LNCaP clone FGC (cell line): ENCODE measurements at regions not wholly inside any gene's neighbourhood (a gene's known extent, or its start where the extent isn't known, plus 50 kb on each side); places are given as distances from the start of the nearest gene placed in this dataset.

Experiments
- DNase-seq: peaks from one replicate; pipeline ENCODE4 v3.0.0-alpha.2; 2011; ENCODE audit warnings: low read depth
- H3K4me3 ChIP-seq: 2 replicates; pipeline ENCODE4 v1.5.1; 2011; ENCODE audit warnings: mild to moderate bottlenecking, low read depth, low read length, control low read depth
- TF ChIP-seq, protein P1 (sequence below): IDR thresholded peaks from 2 replicates; pipeline ENCODE4 v1.5.1; 2012; ENCODE audit warnings: mild to moderate bottlenecking; ENCODE audit not compliant: control insufficient read depth, insufficient read depth; ENCODE audit errors: extremely low read depth

DNA sequence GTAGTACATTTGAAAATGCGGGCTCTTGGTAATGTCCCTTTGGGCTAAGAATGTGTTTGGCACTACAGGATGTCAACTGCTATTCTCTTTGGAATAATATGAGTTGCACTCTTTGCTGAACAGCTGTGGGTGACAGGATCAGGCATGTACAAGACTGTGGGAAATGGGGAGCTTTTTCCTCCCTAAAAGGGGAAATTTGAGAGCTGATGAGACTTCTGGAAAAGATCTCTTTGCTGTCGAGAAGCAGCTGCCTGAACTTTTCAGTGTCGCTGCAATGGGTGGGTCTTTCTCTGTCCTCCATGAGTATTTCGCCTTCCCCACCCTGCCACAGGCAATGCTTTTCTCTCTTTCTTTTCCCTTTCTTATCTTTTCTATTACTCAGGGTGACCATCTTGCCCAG is 762.2 kb upstream of the GCFC2 start:
- H3K4me3 ChIP-seq = no peak overlapping the region
- TF ChIP-seq, protein P1, sequence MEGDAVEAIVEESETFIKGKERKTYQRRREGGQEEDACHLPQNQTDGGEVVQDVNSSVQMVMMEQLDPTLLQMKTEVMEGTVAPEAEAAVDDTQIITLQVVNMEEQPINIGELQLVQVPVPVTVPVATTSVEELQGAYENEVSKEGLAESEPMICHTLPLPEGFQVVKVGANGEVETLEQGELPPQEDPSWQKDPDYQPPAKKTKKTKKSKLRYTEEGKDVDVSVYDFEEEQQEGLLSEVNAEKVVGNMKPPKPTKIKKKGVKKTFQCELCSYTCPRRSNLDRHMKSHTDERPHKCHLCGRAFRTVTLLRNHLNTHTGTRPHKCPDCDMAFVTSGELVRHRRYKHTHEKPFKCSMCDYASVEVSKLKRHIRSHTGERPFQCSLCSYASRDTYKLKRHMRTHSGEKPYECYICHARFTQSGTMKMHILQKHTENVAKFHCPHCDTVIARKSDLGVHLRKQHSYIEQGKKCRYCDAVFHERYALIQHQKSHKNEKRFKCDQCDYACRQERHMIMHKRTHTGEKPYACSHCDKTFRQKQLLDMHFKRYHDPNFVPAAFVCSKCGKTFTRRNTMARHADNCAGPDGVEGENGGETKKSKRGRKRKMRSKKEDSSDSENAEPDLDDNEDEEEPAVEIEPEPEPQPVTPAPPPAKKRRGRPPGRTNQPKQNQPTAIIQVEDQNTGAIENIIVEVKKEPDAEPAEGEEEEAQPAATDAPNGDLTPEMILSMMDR = no peak
- DNase-seq = no peak

DNA sequence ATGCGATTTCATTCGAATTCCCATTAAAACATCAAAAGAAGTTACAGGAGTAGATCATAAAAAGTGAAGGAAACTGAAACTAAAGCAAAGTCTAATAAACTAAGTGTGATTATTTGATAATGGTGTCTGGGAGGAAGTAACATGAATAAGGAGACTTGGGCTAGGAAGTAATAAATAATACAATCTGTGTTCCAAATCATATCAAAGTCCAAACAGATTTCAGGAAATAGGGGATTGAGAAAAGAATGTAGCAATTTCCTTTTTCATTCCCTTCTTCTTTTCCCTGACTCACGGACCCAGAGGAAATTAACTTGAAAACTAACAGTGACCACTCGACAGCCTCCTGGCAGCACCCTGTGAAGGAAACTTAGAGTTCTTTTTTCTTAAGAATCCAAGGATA is 758.4 kb upstream of the GCFC2 start:
- TF ChIP-seq, protein P1 = no peak
- DNase-seq = no peak
- H3K4me3 ChIP-seq = no peak overlapping the region

DNA sequence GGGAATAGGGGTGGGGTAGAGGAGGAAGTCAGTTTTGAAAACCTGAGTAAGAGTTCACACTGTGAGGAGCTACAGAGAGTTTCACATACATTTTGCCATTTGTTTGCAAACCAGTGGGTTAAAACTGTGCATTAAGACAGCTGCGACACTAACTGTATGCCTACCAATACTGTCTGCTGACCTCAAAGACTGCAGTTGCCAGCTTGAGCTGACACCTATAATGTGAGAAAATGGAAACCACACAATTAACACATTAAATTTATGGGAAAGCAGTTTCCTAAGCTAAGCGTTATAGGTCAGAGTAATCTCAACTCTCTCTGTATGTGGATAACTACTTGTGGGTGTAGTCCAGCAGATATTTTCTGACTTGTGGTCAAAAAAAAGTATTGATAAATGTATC is 756.6 kb upstream of the GCFC2 start:
- H3K4me3 ChIP-seq = no peak overlapping the region
- DNase-seq = no peak
- TF ChIP-seq, protein P1 = no peak

DNA sequence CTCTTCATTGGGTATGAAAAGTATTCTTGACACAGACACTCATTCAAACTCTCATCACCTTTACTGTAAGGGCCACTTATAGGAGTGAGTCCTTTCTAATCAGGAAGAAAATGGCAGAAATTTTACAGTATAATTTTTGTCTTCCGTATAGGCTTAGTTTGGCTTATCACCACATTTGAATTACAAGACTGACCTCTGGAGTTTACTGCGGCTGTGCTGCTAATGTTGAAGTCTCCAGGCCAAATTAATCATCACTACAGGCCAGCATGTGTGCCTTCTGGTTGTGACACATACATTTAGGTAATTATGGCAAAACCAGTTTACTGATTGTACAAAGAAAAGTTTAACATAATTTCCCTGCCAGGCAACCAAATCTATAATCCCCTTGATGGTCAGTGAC is 753.6 kb upstream of the GCFC2 start:
- no peak overlapping the region for H3K4me3 ChIP-seq
- no peak for DNase-seq
- TF ChIP-seq, protein P1 = peak; percentile 28; the same call in 1 of the 2 replicates

DNA sequence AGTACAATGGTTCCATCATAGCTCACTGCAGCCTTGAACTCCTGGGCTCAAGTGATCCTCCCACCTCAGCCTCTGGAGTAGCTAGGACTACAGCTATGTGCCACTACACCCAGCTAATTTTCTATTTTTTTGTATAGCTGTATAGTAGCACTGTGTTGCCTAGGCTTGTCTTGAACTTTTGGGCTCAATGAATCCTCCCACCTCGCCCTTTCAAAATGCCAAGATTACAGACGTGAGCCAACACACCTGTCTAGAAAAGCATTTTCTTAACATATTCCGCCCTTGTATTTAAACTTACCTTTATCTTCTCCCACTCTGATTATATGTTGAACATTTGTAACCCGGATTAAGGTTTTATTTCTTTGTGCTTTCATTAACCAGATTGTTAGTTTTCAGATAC is 750.7 kb upstream of the GCFC2 start:
- no peak for DNase-seq
- TF ChIP-seq, protein P1 = no peak
- H3K4me3 ChIP-seq = no peak overlapping the region

DNA sequence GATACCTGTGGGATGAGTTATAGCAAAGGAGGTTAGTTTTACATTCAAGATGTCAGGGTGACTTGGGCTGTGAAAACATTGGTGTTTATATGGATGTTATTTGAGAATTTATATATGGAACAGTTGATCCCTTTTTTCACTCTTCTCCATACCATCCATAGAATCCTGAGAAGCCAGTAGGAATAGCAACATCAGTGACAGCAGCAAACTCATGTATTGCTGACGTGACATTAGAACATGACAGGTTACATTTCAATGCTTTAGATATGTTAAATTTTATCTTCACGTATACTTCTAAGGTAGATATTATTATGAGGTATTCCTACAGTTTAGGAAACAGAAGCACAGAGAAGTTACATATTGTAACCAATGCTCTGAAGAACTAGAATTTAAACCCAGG is 745.2 kb upstream of the GCFC2 start:
- TF ChIP-seq, protein P1 = no peak

DNA sequence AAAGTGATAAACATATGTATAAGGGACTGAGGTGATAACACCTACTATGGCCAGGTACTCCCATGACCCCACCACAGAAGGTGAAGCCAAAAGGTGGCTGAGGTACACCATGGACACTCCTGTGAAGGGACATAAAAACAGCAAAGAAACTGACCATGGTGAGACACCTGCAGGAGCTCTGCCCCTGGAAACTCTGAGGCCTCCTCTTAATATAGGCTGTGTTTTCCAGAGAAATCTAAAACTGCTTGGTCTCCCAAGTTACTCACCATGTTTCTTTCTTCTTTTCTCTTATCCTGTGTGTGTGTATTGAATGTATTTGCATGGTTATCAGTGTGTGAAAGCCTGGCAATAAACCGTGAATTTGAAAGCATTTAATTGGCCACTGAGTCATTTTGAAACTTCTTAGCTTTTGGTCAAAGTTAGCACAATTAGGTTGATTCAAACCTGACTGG is 739.3 kb upstream of the GCFC2 start:
- TF ChIP-seq, protein P1 = no peak
- no peak for DNase-seq
- H3K4me3 ChIP-seq = no peak overlapping the region

More for the DNA sequence above, 745.2 kb upstream of the GCFC2 start:
- DNase-seq = no peak
- H3K4me3 ChIP-seq = no peak overlapping the region
